MCF 10A (cell line): ENCODE measurements at regions not wholly inside any gene's neighbourhood (a gene's known extent, or its start where the extent isn't known, plus 50 kb on each side); places are given as distances from the start of the nearest gene placed in this dataset.

Experiments
- BruUV-seq: library from RNA; stranded (reverse); fragments of 400-500 nt; replicated peaks from 2 replicates; lab custom pipeline; 2021; lab: Mats Ljungman, UMichigan
- CTCF ChIA-PET: fragments of 300-600 bp; sonication (Branson Sonifier 250); formaldehyde crosslinking; extraction: SDS; loops from one replicate; lab custom pipeline; 2021; ENCODE audit warnings: antibody characterized with exemption, inconsistent platforms; lab: Yijun Ruan, JAX
- POLR2A ChIA-PET: fragments of 300-600, 350-650 bp; sonication (Branson Sonifier 250); formaldehyde crosslinking; extraction: SDS; loops from one replicate; lab custom pipeline; 2020; ENCODE audit warnings: antibody characterized with exemption, inconsistent platforms; lab: Yijun Ruan, JAX
- DNase-seq: peaks from one replicate; pipeline ENCODE4 v3.0.0-alpha.2; 2018; ENCODE audit not compliant: unreplicated experiment
- H3K27ac Mint-ChIP-seq: one replicate; pipeline ENCODE4 v1.8.0; 2022; ENCODE audit warnings: mild to moderate bottlenecking, low read depth, mixed read lengths; ENCODE audit not compliant: unreplicated experiment
- H3K27me3 Mint-ChIP-seq: one replicate; pipeline ENCODE4 v1.8.0; 2022; ENCODE audit warnings: mixed read lengths; ENCODE audit not compliant: insufficient read depth, unreplicated experiment
- H3K36me3 Mint-ChIP-seq: one replicate; pipeline ENCODE4 v1.8.0; 2022; ENCODE audit warnings: mild to moderate bottlenecking, moderate library complexity, mixed read lengths; ENCODE audit not compliant: insufficient read depth, unreplicated experiment
- H3K4me1 Mint-ChIP-seq: one replicate; pipeline ENCODE4 v1.8.0; 2022; ENCODE audit warnings: mixed read lengths; ENCODE audit not compliant: insufficient read depth, unreplicated experiment
- H3K4me3 Mint-ChIP-seq: one replicate; pipeline ENCODE4 v1.8.0; 2022; ENCODE audit warnings: mild to moderate bottlenecking, moderate library complexity, mixed read lengths; ENCODE audit not compliant: unreplicated experiment
- H3K9me3 Mint-ChIP-seq: one replicate; pipeline ENCODE4 v1.8.0; 2022; ENCODE audit warnings: mixed read lengths; ENCODE audit not compliant: unreplicated experiment
- CTCF ChIP-seq: fragments of 200-600 bp; IDR thresholded peaks from one replicate; pipeline ENCODE4 v1.8.0; 2022; ENCODE audit warnings: antibody characterized with exemption, mild to moderate bottlenecking; ENCODE audit not compliant: unreplicated experiment
- intact Hi-C: fragments of 100-400 bp; cut with micrococcal nuclease; formaldehyde crosslinking; loops from 2 replicates; pipeline ENCODE4 v1.14.1; 2022

GRCh38 chrX:142742581-142742980 is 283.1 kb upstream of the SPANXN4 start:
- no peak overlapping the region for H3K27ac Mint-ChIP-seq
- DNase-seq: no peak
- no peaks in the 10 kb centered on the region for H3K36me3 Mint-ChIP-seq
- no TSS peak for BruUV-seq
- intact Hi-C loops: no loop called here
- no peaks in the 10 kb centered on the region for H3K4me1 Mint-ChIP-seq
- H3K9me3 Mint-ChIP-seq: no peaks in the 10 kb centered on the region
- no peak overlapping the region for H3K4me3 Mint-ChIP-seq
- no peaks in the 10 kb centered on the region for H3K27me3 Mint-ChIP-seq
- no peak for TF ChIP-seq CTCF
- CTCF ChIA-PET: interaction anchor here (0.6 kb wide), 1 partner anchor 48 kb away, joined by 3 read pairs; no protein-coding TSS in a partner anchor
- POLR2A ChIA-PET: no interaction called here

- H3K9me3 Mint-ChIP-seq: no peaks in the 10 kb centered on the region
- DNase-seq: no peak
- H3K27ac Mint-ChIP-seq: no peak overlapping the region
- ChIA-PET POLR2A (no interaction called here), CTCF (no interaction called here)
- TF ChIP-seq CTCF: no peak
- intact Hi-C loops: no loop called here
- no peaks in the 10 kb centered on the region for H3K27me3 Mint-ChIP-seq
- no peak overlapping the region for H3K4me3 Mint-ChIP-seq
- no peaks in the 10 kb centered on the region for H3K4me1 Mint-ChIP-seq
- BruUV-seq: no TSS peak
- no peaks in the 10 kb centered on the region for H3K36me3 Mint-ChIP-seq
Observed at GRCh38 chrX:142733327-142733726, 292.4 kb upstream of the SPANXN4 start.

GRCh38 chrX:142711796-142712290 is 313.9 kb upstream of the SPANXN4 start:
- no TSS peak for BruUV-seq
- CTCF ChIA-PET: no interaction called here
- DNase-seq: peak; percentile 53

GRCh38 chrX:142702749-142703148 is 323.0 kb upstream of the SPANXN4 start:
- POLR2A ChIA-PET: no interaction called here
- no TSS peak for BruUV-seq
- Mint-ChIP-seq H3K4me3 (no peak overlapping the region), H3K4me1 (no peaks in the 10 kb centered on the region), H3K27ac (no peak overlapping the region), H3K27me3 (no peaks in the 10 kb centered on the region), H3K36me3 (no peaks in the 10 kb centered on the region), H3K9me3 (no peaks in the 10 kb centered on the region)
- CTCF ChIA-PET: interaction anchor here (0.5 kb wide), 1 partner anchor 166 kb away, joined by 6 read pairs; no protein-coding TSS in a partner anchor
- no peak for DNase-seq
- TF ChIP-seq CTCF: no peak
- intact Hi-C loops: no loop called here

More at GRCh38 chrX:142711796-142712290, 313.9 kb upstream of the SPANXN4 start:
- H3K4me3 Mint-ChIP-seq: no peak overlapping the region
- no peaks in the 10 kb centered on the region for H3K9me3 Mint-ChIP-seq
- no peaks in the 10 kb centered on the region for H3K36me3 Mint-ChIP-seq
- POLR2A ChIA-PET: interaction anchor here (0.7 kb wide), 5 partner anchors 16 to 242 kb away, joined by 3 read pairs; no protein-coding TSS in a partner anchor
- peaks cover 12% of the 10 kb centered on the region for H3K4me1 Mint-ChIP-seq
- H3K27ac Mint-ChIP-seq: peak overlapping the region; percentile 1
- no peaks in the 10 kb centered on the region for H3K27me3 Mint-ChIP-seq
- intact Hi-C loops: no loop called here
- no peak for TF ChIP-seq CTCF
